HG03521 (cell line): ENCODE measurements at regions not wholly inside any gene's neighbourhood (a gene's known extent, or its start where the extent isn't known, plus 50 kb on each side); places are given as distances from the start of the nearest gene placed in this dataset.

ENCODE experiments used
- ATAC-seq: cut with Tn5 transposase; IDR thresholded peaks from one replicate; pipeline ENCODE4 v1.9.1; 2021; ENCODE audit warnings: mild to moderate bottlenecking, moderate library complexity; ENCODE audit not compliant: unreplicated experiment

DNA sequence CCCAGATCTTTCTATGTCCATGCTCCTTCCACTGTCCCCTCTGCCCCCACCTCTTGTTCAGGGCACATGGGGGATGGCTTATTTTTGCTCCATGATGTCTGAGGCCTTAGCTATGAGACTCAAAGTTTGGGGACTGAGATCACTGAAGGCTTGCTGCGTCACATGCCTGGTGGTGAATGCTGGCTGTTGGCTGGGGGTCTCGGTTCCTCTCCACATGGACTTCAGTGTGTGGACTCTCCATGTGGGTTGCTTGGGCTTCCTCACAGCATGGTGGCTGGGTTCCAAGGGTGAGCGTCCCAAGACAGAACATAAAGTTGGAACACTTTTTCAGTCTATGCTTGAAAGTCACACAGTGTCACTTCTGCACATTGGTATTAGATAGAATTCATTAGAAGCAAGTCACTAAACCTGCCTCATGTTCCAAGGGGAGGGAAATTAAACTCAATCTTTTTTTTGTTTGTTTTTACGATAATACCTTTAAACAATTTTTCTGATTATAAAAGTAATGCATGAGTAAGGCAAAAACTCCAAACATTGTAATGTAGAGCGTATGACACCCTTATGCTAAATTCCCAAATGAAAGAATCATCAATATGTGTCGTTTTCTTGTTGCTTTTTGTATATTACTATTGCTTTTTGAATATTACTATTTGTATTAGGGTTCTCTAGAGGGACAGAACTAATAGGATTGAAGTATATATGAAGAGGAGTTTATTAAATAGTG, 111.7 kb downstream of the MYCN start:
- ATAC-seq, result no peak

DNA sequence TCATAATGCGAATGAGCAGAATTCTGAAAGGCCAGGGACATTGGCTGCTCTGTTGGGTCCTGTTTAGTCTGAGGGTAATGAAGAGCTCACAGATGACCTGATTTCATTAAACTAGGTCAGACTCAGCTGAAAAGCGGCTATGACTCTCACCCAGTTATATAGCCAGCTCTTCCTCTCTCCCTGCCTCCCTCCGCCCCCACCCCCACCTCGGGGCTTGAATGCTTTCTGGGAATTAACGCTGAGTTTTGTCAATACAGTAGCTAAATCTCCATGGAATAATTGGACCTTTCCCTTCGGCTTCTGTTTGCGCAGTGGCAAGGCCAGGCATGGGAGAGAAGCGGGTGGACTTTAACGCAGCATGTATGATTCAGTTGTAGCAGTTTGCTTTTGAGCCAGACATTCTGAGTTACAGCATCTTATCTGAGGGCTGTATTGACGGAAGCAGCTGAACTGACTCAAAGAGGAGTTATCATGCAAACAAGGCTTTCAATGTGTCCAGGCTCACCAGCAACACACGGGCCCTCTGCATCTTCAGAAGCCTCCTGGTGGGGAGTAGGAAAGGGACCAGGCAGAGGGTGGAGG, 110.6 kb downstream of the MYCN start:
- ATAC-seq, result no peak

DNA sequence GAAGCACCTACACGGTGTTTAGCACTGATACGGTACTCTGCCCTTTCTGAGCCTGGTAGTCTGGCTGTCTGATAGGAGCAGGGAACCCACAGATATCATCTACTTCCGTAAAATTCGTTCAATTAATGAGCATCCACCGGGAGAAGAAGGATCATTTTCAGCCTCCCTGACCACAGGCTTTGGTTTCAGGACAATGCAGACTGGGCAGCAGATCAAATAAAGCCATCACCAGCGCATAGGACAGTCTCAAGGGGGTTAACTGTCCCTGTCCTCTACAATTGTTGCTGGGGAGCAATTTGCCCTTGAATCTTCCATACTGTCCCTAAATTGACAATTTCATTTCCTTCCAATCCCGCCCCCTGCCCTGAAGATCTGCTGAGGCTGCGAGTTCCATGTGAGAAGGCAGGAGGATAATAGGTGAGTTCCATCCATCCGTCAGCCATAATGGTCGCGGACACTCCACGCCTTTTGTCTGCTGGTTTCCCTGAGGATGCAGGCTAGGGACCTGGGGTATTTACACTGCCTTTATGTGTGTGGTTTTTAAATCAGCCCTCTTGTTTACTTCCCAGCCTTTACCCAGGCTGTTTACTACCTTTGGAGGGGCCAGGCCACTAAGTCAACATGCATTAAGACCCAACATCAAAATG, 110.0 kb downstream of the MYCN start:
- no peak for ATAC-seq

DNA sequence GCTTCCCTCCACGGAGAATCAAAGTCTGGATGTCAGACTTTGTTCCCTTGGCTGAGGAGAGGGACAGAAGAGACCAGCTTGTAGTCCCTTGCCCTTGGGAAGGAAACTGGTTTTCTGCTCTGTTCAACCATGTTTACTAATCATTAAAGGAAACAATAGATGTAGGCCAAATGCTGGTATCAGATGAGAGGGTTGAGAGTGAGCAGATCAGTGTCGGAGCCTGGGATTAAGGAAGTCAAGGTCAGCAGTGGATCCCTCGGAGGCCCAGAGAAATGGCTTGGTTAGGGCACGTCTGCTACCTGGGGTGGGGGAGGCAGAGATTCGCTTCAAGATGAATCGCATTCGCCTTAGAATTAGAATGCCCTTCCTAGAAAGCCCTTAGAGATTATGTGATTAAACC, 109.1 kb downstream of the MYCN start:
- no peak for ATAC-seq

DNA sequence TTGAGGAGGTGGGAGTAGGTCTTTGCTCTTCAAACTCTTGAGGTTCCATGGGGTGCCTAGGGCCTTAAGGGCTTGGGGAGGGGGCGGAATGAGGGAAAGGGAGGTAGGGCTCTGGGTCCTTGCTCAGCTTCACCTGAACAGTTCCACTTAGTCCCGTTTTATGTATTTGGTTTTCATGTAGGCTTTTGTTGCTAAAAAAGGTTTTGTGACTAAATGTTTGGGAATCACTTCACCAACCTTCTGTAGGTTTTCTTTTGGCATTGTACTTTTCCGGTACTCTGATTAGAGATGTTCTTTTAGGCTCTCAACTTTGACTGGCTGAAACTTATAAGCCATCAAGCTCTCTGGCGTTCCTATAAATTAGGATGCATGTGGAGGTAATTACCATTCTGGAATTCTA, 108.1 kb downstream of the MYCN start:
- no peak for ATAC-seq

DNA sequence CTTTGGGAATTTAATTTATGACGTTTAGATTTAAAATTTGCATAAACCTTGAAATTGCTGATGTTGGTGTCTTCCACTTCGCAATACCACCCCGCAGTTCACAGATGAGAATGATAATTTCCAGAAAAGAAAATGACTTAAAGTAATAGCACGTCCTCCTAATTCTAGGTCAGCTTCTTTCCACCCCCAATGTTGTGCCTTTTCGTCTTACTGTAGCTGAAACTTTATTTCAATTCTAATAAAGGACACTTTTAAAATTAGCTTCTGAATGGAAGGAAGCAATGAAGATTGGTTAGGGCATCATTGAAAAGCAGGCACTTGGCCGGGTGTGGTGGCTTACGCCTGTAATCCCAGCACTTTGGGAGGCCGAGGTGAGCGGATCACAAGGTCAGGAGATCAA, 107.4 kb downstream of the MYCN start:
- ATAC-seq, result no peak

DNA sequence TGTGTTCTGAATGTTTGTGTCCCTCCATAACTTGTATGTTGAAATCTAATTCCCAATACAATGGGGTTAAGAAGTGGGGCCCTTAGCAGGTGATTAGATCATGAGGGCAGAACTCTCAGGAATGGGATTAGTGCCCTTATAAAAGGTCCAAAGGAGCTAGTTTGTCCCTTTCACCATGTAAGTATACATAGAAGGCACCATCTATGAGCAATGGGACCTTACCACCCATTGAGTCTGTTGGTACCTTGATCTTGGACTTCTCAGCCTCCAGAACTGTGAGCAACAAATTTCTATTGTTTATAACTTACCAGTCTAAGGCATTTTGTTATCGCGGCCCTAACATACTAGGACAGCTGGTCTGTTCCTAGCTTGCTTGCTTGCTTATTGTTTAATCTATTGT, 106.3 kb downstream of the MYCN start:
- no peak for ATAC-seq

DNA sequence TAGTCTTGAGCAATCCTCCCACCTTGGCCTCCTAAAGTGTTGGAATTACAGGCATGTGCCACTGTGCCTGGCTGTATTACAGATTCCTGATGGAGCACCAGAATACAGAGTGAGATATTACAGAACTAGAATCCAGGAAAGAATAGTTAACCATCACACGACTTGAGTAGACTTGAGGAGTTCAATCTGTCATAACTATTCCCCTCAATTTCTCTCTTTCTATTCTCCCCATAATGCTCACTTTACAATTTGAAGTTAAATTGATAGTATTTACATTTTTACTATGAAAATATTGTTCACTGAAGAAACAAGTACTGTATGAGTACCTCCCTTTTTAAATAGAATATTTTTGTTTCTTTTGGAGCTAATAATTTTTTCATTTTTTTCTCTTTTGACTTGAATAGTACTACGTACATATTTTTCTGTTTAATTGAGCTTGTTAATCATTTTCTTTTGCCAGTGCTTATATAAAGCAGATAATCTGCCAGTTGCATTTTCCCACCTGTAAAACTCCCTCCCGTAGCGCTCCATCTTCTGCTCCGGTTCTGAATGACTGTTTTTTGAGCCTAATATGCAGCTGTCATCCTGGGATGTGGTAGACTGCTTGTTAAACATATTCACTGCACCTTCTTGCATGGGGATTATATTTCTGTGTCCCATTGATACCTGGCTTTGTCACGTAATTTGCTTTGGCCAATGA, 105.5 kb downstream of the MYCN start:
- no peak for ATAC-seq

DNA sequence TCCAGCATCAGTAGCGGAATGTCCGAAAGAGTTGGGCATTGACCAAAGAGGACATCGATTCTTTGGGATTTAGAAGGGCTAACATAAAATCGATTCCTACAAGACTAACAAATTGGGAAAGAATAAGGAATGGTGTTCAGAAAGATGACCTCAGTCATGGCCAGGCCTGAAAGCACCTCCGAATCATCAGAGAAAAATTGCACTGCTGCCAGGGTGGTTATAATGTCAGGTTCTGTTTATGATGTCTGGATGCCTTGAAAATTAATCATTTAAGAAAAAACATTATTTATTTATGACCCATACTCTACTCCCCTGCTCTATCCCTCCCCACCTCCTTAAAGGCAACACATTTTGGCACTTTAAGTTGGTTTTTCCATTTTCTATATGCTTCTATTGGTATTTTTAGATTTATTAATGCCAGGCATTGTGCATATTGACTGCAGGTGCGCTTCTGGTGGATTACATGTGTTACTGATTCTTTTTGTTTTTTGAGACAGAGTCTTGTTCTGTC, 104.7 kb downstream of the MYCN start:
- ATAC-seq, result no peak

DNA sequence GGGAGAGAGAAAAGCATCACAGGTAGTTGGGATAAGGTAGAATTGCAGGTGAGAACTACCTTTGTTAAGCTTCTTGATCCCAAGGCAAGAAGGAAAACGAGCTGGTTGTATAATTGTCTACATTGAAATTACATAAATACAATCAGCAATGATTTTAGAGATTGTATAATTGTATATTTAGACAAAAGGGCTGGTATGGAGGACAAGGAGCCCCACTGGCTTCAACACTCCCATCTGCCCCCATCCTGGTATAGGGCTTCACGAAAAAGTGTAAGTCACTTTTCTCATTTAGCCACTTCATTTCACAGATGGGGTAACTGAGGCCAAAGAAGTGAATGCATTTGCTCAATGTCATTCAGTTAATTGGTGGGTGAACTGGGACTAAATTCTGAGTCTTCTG, 103.3 kb downstream of the MYCN start:
- no peak for ATAC-seq

DNA sequence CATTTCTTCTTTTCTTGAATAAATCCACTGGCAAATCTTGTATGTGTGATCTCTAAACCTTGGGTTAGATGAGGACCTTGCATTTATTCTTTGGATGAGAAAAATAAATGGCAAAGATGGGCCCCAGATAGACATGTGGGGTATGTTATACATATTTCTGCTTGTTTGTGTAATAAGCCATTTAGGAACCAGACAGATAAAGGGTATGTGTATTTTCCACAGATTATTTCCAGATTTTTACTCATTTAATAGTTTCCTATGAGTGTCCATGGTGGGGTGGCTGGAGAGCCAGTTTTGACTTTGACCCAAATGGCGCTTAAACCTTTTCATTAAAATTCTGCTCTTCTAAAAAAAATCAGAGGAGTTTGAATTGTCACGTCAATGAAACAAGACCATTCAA, 102.8 kb downstream of the MYCN start:
- ATAC-seq, result no peak

DNA sequence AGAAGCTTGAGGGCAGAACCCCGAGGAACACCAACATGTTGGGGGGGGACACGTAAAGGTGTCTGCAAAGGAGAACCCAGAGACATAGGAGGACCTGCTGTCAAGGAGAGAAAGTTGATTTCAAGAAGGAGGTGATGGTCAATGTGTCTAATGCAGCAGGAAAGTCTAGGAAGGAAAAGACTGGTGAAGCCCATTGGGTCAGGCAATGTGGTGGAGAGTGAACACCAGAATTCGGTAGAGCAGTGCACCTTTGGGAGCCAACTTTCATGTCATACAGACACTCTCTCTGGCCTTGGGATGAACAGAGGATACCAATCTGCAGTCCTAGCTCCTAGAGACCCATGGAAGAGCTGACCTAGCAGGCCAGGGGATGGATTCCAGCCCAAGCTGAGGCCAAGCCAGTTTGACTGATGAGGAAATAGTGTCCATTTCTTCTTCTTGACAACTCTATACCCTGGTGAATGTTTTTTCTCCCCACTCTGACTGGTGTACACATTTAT, 101.9 kb downstream of the MYCN start:
- no peak for ATAC-seq

DNA sequence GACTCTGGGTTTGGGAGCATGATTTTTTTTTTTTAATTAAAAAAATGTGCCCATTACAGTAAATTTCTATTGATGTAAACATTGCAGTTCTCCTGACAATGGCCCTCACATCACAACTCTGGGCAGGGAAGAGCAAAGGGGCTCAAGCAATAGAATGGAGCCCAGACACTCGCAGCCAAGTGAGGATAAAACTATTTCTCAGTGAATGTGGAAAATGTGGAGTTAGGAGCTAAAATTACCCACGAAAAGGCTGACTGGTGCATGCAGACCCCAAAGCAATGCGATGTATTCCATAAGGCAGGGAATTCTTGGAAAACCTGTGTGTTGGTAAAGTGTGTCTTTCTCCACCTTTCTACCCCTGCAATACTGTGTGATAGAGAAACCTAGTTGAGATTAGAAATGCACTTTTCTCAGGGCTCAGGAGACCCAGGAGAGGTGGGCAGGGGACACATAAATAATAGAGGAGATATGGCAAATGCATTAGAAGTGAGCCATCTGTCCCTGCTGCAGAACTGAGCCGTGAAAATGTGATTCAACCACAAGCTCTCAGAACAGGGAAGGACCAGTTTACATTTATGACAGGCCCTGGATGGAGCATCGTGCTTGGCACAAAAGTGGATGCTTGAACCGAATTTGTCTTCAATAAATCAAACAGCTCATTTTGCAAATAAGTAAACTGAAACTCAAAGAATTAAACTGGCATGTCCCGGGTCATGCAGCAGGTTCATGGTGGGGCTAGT, 100.1 kb downstream of the MYCN start:
- no peak for ATAC-seq

DNA sequence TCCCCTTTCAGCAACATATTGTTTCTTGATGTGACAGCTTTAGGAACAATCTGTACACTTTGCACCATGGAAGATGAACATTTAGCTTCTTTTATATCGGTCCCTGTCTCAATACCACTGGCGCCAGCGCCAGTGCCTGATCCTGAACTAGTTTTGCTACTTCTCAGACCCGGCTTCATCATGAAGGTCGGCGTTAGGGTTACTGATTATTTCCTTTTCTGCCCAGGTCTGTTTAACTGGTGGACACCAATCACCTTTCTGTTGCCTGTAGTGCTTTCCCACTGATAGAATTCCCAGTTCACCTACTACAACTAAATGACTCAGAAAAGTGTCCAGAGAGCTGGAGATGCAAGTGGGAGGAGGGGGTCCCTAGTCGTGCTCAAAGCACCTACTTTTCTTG, 99.5 kb downstream of the MYCN start:
- ATAC-seq, result no peak

DNA sequence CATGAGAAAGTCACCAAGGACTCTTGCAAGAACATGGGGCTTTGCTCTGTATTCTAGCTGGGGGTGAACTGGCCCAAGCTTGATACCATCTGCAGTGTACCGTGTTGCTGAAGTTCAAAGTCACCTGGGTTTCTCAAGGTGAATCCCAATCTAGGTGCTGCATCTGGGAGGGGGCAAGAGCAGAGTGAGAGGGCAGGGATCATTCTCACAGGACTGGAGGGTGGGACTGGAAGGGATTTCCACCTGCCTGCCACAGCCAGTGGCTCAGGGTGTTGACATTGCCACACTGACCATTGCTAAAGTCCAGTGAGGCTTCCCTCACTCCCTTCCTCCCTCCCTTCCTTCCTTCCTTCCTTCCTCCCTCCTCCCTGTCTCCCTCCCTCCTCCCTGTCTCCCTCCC, 98.7 kb downstream of the MYCN start:
- no peak for ATAC-seq

DNA sequence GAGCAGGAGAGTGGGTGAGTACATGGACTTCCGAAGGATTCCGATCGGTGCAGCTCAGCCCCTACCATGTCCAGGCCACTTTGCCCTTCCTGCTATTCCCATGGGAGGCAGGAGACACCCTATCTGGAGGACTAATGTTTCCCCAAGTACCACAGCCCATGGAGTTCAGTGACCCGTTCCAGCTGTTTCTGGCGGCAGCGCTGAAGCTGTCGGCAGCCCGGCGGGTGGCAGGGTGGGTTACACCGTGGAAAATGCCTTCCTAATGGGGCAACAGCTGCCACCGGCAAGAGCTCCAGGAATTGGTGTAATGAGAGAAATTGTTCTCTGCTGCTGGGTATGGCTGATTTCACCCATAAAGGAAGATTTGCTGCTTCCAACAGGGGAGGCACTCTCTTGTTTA, 98.3 kb downstream of the MYCN start:
- ATAC-seq, result no peak

DNA sequence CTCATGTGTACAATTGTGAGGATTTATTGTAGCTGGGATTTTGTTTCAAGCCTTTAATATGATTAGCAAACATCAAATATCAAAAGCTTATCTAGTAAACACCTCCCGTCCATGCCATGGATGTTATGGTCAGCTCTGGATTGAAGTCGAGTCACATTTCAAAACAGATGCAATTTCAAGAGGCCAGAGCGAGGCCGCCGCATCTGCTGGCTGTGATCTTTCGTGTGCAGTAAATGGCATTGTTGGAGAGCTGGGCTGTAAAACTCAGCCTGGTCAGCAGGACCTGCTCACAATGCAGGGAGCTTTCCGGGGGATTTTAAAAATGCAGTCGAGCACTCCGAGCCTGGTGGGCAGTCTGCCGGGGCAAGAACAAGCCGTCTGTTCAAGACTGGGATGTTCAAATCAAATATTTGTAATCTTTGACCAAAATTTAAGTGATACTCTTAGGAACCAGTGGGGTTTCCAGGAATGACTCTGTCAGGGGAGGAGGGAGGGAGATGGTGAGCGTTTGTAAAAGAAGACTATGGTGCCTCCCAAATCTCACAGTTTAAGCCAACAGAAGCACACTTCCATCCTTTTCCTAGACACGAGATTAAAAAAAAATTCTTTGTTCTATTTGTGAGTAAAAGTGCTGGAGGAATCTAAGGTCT, 97.6 kb downstream of the MYCN start:
- ATAC-seq, result no peak

DNA sequence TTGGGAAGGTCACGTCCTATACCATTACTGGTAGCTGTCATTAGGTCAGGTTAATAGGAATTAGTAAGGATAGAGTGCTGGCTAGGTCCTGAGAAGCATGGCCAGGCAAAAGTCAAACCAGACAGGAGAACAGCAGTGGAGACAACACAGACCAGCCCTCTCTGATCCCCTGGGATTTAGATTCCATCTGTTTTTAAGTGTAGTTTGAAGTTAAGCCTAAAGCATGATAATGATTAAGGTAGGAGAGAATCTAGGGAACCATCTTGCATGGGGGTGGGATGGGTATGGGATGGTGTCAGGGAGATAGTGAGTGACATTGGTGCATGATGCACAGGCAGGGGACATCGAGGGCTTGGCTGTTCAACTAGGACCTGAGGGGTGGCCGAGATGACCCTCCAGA, 96.6 kb downstream of the MYCN start:
- ATAC-seq, result no peak

DNA sequence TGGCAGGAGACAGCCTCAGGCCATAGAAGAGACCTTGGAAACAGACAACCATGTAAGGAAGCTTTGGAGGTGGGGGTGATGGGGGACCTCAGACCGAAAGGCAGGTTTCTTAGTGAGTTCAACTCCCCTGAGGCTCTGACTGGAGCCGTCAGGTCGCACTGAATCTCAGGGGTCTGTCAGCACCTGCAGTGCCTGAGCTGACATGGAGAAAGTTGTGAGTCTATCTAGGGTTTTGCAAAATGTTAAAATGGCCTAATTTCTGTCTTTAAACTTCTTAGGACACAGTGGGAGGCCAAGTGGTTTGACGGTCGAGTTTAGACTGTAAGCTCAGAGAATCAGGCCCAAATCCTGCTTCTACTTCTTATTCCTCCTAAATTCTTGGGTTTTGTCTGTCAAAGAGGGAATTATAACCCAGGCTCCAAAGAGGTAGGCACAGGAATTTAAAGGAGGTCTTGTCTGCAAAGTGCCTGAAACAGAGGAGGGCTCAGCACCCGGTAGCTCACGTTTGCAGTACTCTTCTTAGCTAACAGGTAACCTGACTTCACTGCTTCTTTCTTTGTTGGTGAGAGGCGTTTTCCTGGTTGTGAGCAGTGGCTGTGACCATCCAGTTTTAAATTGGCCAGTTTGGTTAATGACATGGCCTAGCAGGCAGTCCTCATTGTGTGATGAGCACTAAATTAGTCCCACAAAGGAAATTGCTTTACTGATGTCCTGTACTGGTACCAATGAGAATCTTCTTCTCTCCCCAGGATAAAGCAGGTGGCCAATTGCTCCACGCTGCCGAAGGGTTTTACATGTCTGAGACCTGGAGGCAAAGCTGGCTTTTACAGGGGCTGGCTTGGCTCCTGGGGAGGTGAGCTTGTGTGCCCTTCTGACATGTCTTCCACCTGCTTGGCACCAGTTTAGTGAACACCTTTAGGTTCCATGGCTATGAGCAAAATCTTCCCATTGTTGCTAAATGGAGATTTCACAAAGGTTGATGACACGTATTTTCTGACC, 95.7 kb downstream of the MYCN start:
- ATAC-seq, result no peak
